Left lung (tissue), 4 donors: ENCODE measurements at regions not wholly inside any gene's neighbourhood (a gene's known extent, or its start where the extent isn't known, plus 50 kb on each side); places are given as distances from the start of the nearest gene placed in this dataset.

Source experiments
- ATAC-seq: fragments of 200-7000 bp; cut with Tn5 transposase; one replicate; pipeline ENCODE4 v1.9.1; 2020; ENCODE audit warnings: moderate library complexity
- DNase-seq, 4 donors: peaks; one replicate each; pipeline ENCODE4 v3.0.0-alpha.2; 2013 to 2020
- H3K27ac ChIP-seq, 2 donors: fragments of 200-600 bp; sonication (generic) in 1 of 2; one replicate each; pipeline versions ENCODE4 v1.5.0 to v1.8.0; 2020 to 2021
- H3K27me3 ChIP-seq, 2 donors: fragments of 200-600 bp; sonication (generic) in 1 of 2; one replicate each; pipeline versions ENCODE4 v1.5.0 to v1.8.0; 2020 to 2021
- H3K36me3 ChIP-seq, 2 donors: fragments of 200-600 bp; sonication (generic) in 1 of 2; one replicate each; pipeline versions ENCODE4 v1.5.0 to v1.8.0; 2020 to 2021
- H3K4me1 ChIP-seq, 2 donors: fragments of 200-600 bp; one replicate each; pipeline ENCODE4 v1.8.0; 2021
- H3K4me3 ChIP-seq, 2 donors: fragments of 200-600 bp; sonication (generic) in 1 of 2; one replicate each; pipeline versions ENCODE4 v1.5.0 to v1.8.0; 2020 to 2021; ENCODE audit warnings: mild to moderate bottlenecking in 1 of 2
- H3K9me3 ChIP-seq, 2 donors: fragments of 200-600 bp; sonication (generic) in 1 of 2; one replicate each; pipeline versions ENCODE4 v1.5.0 to v1.8.0; 2020 to 2021
- intact Hi-C, 2 donors: fragments of 100-400 bp; cut with DNase I; formaldehyde crosslinking; loops; one replicate each; pipeline versions ENCODE4 v1.11.2 to v1.14.2; 2022
- TF ChIP-seq, protein P1 (sequence below), 2 donors: fragments of 200-600 bp; sonication (generic) in 1 of 2; IDR thresholded peaks; one replicate each; pipeline versions ENCODE4 v1.5.0 to v1.8.0; 2021; ENCODE audit warnings: antibody characterized with exemption in 2 of 2
- donor health status: DM: no; HTN: yes; CAD: no.
- donor health status: DM: no; HTN: no; CAD: no.

DNA sequence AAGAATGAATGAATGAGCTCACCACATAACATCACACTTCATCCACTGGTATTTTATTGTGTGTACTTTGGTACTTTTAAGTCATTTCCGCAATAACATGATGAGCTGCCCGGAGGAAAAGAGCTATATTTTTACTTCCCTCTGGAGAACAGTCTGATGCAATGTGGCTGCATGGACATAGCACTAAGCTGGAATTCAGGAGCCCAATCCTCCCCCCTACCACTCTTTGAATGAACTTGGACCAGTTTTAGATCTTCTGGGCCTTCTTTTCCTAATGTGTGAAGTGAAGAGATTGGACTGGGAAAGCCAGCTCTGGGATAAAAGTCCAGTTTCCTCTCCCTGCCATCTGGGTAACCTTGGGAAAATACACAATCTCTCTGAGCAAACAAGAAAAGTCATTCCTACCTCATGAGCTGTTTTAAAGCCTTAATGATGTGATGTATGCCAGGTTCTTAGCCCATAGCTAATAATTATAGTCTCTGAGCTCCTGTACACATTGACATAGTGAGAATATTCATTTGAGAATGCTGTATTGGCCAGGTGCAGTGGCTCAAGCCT lies 79.3 kb downstream of the ABCC12 start:
- H3K4me1 ChIP-seq, result no peaks in the 10 kb centered on the region
- no peaks in the 10 kb centered on the region for H3K9me3 ChIP-seq
- H3K4me3 ChIP-seq, result no peak overlapping the region
- intact Hi-C loops, result no loop called here
- H3K27me3 ChIP-seq, result no peaks in the 10 kb centered on the region
- DNase-seq (no peak), ATAC-seq (no peak)
- H3K27ac ChIP-seq, result no peak overlapping the region
- H3K36me3 ChIP-seq, result no peaks in the 10 kb centered on the region
- TF ChIP-seq, protein P1, sequence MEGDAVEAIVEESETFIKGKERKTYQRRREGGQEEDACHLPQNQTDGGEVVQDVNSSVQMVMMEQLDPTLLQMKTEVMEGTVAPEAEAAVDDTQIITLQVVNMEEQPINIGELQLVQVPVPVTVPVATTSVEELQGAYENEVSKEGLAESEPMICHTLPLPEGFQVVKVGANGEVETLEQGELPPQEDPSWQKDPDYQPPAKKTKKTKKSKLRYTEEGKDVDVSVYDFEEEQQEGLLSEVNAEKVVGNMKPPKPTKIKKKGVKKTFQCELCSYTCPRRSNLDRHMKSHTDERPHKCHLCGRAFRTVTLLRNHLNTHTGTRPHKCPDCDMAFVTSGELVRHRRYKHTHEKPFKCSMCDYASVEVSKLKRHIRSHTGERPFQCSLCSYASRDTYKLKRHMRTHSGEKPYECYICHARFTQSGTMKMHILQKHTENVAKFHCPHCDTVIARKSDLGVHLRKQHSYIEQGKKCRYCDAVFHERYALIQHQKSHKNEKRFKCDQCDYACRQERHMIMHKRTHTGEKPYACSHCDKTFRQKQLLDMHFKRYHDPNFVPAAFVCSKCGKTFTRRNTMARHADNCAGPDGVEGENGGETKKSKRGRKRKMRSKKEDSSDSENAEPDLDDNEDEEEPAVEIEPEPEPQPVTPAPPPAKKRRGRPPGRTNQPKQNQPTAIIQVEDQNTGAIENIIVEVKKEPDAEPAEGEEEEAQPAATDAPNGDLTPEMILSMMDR (IDR thresholded peaks at IDR 0.05), result no peak

DNA sequence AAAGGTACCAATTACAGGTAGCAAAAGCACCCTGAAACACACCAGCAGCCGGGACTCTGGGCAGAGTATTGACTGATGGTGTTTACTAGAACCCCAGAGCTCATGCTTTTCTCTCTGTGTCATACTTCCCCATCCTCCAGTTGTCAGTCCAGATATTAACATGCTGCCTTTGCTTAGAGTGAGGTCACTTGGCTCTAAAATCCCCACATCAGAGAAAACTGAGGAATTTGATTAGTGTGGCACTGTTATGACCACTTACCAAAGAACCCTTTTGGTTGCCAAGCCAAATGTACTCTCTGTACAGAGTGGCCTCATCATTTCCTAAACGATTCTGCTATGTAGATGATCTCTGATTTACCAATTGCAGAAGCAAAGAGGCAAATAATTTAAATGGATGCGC lies 80.4 kb downstream of the ABCC12 start:
- Histone ChIP-seq H3K27ac (no peak overlapping the region), H3K9me3 (no peaks in the 10 kb centered on the region), H3K36me3 (no peaks in the 10 kb centered on the region), H3K4me1 (no peaks in the 10 kb centered on the region), H3K27me3 (no peaks in the 10 kb centered on the region), H3K4me3 (no peak overlapping the region)
- ATAC-seq (no peak), DNase-seq (no peak)
- intact Hi-C loops, result no loop called here
- TF ChIP-seq, protein P1 (IDR thresholded peaks at IDR 0.05), result no peak

DNA sequence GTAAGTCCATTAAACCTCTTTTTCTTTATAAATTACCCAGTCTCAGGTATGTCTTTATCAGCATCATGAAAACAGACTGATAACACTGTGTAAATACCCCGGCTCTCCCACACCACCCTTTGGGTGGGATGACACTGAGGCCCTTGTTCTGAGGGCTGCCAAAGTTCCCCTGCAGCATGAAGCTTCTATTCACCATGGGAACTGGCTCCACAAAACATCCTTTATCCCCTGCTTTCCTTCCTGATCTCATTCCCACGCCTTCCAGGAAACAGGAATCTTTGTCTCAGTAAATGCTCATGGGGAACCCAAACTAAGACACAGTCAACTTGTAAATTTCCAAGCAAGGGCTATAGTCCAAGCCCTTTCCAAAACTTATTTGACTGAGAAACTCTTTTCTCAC lies 88.4 kb downstream of the ABCC12 start:
- intact Hi-C loops, result no loop called here
- no peak for ATAC-seq
- TF ChIP-seq, protein P1 (IDR thresholded peaks at IDR 0.05), result no peak

DNA sequence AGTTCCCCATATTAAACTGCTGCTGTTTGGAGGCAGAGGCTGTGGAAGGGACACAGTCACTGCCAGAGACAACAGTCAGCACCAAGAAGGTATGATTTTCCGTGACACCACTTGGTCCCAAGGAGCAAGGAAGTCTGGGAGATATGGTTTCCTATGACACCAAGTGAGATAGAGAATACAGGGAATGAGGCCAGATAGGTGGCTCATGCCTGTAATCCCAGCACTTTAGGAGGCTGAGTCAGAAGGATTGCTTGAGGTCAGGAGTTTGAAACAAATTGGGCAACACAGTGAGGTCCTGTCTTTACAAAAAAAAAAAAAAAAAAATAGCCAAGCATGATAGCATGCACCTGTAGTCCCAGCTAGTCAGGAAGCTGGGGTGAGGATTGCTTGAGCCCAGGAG lies 90.8 kb downstream of the ABCC12 start:
- H3K27me3 ChIP-seq, result no peaks in the 10 kb centered on the region
- H3K4me1 ChIP-seq, result no peaks in the 10 kb centered on the region
- no peaks in the 10 kb centered on the region for H3K36me3 ChIP-seq
- TF ChIP-seq, protein P1 (IDR thresholded peaks at IDR 0.05), result no peak
- no peak overlapping the region for H3K27ac ChIP-seq
- DNase-seq (no peak), ATAC-seq (no peak)
- no peaks in the 10 kb centered on the region for H3K9me3 ChIP-seq
- intact Hi-C loops, result no loop called here
- H3K4me3 ChIP-seq, result no peak overlapping the region

More for the DNA sequence above, 88.4 kb downstream of the ABCC12 start:
- no peaks in the 10 kb centered on the region for H3K27me3 ChIP-seq
- H3K36me3 ChIP-seq, result no peaks in the 10 kb centered on the region
- no peak overlapping the region for H3K27ac ChIP-seq
- DNase-seq, result no peak
- H3K4me3 ChIP-seq, result no peak overlapping the region
- no peaks in the 10 kb centered on the region for H3K4me1 ChIP-seq
- H3K9me3 ChIP-seq, result no peaks in the 10 kb centered on the region

DNA sequence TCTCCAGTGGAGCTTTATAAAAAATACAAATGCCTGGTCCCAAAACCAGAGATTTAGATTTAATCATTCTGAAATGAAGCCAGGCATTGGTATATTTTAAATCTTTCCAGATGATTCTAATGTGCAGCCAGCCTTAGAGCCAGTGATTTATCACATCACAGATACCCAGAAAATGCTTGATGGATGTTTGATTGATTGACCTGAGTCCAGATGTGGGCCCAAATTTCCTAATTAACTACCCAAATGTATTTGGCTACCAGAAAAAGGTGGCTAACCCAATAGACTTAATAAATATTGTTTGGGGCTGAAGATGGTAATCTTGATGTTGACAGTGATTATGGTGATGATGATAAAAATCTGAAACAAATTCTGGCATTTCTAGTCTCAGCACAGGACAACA lies 93.1 kb downstream of the ABCC12 start:
- no peaks in the 10 kb centered on the region for H3K27me3 ChIP-seq
- H3K4me1 ChIP-seq, result no peaks in the 10 kb centered on the region
- H3K9me3 ChIP-seq, result no peaks in the 10 kb centered on the region
- ATAC-seq (no peak), DNase-seq (no peak)
- intact Hi-C loops, result no loop called here
- TF ChIP-seq, protein P1 (IDR thresholded peaks at IDR 0.05), result no peak
- no peak overlapping the region for H3K27ac ChIP-seq
- H3K36me3 ChIP-seq, result no peaks in the 10 kb centered on the region
- no peak overlapping the region for H3K4me3 ChIP-seq
